NCI-H82 treated with DMSO at 0.1 percent for 48 hours (cell line): ENCODE measurements at regions not wholly inside any gene's neighbourhood (a gene's known extent, or its start where the extent isn't known, plus 50 kb on each side); places are given as distances from the start of the nearest gene placed in this dataset.
"Not testable (repeated sequence)": the region's sequence is repeated elsewhere in the genome, so short reads cannot be mapped to it uniquely, and the experiment has no call there.

ENCODE experiments used
- DNase-seq: peaks from one replicate; lab custom pipeline; 2025; ENCODE audit not compliant: unreplicated experiment; lab: John Stamatoyannopoulos, UW

DNA sequence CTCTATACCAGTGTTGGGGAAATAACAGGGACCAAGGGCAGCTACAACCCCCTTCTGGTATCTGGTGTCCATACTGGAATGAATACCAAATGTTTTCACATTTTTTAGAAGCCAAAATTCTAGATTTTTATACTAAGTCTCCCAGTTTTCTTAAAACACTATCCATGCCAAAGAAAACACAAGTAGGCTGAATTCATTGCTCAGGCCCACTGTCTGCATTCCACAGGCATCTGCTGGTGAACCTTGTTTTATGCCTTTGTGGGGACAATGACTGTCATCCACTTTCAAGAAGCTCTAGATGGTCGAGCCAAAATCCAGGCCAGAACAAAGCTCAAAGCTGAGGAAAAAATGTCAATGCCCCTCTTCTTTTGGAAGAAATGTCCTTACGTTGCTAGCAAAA is 213.4 kb upstream of the RASGEF1B start:
- DNase-seq = no peak

DNA sequence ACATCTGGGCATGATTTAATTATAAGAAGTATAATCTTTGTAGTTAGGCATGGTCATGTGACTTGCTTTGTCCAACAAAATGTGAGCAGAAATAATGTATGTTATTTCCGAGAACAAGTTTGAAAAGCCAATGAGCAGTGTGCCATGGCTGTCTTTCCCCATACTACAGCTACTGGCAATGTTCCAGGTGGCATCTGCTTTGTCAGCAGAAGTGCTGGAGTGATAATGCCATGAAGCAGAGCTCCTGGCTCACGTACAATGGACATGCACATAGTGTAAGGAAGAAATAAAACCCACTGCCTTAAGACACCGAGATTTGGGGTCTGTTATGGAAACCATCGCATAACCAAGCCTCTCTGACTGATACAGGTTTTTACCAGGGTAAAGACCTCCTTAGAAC is 212.6 kb upstream of the RASGEF1B start:
- no peak for DNase-seq

DNA sequence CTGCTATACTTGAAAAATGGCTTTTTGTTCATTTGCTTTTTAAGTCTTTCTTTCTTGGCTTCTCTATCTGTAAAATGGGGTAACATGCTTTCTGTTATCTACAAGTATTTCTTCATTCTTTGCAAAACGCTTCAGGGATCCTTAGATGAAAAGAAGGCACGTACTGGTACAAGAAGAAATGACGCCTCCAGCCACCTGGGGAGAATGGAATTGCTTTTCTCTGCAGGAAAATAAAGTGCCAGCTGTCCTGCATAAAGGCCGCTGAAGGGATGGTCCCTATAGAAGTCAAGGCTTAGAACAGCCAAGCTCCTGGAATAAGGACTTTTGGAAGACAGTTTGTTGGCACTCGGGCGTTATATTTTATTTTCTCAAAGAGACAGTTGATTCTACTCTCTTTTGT is 210.8 kb upstream of the RASGEF1B start:
- DNase-seq = no peak

DNA sequence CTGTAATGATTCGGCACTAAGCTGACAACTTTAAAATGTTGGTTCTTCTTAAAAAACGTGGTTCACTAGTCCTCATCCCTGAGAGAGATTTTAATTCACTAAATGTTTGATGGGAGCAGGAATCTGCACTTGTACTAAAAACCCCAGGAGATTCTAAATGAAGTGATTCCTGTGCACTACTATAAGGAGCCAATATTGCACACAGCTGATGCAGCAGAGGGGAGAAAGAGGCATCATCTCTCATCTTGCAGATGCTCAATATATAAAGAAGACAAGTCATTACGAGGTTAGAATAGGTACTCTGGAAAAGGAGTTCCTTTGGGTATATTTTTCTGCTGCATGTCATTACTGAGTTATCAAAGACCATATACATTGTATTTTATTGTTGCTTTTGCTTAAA is 207.6 kb upstream of the RASGEF1B start:
- no peak for DNase-seq

DNA sequence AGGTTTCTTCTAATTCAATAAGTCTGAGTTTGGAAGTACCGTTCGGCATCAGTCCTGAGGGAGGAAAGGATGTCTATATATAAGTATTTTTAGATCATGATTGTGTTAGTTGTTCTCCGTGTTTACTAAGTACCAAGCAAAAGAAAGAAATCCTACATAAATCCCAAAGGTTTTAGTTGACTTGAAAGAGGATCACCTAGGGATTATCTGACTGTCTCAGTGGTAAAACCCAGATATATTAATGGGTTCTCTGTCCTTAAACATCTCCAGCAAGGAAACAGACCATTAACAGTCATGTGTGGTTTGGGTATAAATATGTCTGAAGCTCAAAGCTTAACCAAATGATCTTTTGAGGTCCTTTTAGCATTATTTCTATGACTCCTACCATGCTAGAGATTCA is 207.1 kb upstream of the RASGEF1B start:
- DNase-seq = peak; percentile 89

DNA sequence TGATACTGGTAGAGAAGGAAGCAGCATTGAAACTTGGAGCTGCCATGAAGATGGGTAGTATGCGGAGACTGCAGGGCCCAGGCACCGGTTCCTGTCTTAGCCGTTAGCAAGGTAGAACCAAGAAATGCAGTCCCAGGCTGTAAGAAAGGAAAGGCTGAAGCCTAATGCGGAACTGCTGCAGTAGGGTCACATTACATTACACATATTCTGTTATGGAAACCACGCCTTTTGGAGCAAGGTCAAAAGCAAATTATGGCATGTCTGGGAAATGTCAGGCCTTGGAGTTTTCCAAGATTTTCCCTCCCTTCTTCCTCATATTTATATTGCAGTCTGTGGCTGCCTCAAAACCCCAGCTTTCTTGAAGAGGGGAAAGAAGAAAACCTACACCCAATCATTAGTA is 204.8 kb upstream of the RASGEF1B start:
- no peak for DNase-seq

DNA sequence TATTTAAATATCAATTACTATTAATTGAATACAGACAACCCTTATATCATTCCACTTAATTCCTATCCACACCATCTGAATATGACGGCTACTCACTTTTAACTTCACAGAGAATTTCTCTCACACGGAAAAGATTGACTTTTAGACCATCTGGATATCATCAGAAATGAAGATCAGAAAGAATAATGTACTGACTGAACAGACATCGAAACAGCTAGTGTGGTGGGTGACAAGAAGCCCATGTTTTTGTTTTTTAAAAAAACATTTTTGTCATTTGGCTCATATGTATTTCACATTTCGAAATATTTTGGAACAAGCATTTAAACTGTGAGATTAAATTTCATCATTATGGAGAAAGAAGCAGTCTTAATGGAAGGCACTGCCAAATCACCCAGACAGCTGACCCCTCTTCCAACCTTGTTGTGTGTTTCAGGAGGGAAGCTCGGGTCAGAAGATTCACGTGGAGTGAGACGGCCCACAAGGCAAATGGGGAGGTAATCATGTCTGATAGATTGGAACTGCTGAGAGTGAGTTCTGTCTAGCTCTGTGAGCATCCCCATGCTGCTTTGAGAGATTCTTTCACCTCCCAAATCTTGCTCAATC is 204.2 kb upstream of the RASGEF1B start:
- no peak for DNase-seq

DNA sequence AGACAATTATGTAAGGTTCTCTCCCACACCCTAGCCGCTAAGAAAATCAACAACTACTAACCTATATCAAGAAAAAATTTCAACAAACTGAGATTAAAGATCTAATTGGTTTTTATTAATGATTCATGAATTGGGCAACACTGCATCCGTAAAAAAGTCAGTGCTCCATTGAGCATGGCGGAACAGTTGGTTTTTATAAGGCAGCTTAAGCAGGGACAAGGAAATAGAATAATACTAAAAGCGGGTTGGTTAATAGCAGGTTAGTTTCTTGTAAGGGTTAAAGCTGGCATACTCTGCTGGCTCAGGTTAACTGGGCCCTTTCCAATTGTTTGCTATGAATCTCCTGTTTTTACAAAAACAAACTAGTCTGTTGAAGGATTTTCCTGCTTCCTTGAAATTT is 202.3 kb upstream of the RASGEF1B start:
- no peak for DNase-seq

DNA sequence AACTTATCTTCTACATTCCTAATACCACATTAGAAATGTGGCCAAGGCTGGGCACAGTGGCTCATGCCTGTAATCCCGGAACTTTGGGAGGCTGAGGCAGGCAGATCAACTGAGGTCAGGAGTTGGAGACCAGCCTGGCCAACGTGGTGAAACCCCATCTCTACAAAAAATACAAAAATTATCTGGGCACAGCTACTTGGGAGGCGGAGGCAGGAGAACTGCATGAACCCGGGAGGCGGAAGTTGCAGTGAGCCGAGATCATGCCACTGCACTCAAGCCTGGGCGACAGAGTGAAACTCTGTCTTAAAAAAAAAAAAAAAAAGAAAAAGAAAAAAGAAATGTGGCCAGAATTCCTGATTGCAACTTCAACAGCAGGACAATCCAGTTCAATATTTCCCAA is 196.6 kb upstream of the RASGEF1B start:
- DNase-seq = not testable (repeated sequence)

DNA sequence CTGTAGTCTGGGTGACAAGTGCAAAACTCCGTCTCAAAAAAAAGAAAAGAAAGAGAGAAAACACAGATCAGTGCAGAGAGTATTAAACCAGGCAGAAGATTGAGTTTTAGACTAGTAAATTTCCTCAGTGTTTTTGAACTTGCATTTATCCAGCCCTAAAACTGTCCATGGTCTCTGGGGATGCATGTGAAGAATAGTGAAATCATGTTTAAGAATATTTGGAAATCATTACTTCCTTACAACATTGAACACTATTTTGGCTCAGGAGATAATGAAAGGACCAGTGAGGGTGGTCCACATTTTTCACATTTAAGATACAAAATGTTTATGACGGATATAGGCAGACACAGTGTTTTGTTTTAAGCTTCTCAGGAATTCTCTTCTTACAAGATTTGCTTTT is 195.8 kb upstream of the RASGEF1B start:
- DNase-seq = no peak

DNA sequence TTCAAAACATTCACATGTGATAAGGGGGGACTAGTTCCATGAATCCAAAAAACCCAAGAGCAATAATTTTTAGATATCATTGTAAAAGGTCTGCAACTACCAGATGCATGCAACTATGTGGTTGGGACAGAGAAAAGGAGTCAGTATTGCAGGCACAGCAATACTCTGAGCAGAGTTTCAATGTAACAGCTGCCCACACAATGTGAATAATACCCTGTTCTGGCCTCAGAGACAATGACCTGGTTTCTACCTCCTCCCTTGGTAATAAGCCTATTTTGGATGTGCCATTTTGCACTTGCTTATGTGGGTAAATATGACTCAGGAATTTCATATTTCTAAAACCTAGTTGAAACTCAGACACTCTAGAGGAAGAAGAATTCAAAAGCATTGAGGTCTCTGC is 194.8 kb upstream of the RASGEF1B start:
- no peak for DNase-seq

DNA sequence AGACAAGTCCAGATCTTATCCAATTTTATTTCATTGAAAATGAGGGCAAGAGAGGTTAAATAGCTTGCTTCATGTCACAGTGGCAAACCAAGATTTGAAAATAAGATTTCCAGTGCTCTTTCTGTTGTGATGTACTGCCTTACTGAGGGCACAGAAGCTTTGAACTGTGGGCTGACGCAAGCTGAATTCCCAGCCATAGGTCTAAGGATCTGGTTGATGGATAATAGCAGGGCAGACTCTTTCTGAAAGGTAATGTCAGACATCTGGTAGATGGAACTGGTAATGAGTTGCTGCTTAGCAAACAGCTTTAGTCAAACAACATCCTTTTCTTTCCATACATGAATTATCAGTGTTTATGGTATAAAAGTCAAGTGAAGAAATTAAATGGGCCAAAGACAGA is 193.9 kb upstream of the RASGEF1B start:
- no peak for DNase-seq

DNA sequence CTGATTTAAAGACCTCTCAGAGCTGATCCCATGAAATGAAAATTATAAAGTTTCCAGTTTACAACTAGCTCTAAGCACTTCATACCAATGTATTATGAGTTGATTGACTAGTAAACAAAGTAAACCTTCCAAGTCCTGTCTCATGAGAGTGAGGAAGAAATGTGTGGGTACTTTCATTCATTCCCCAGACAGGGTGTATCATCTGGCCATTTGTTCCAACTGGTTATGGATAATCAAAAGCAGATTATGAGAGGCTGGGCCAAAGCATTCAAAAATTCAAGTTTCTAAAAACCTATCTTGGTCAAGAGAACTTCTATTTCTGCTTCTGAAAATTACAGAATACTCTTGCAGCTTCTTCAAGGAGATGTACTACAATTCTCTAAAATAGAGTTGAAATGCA is 193.3 kb upstream of the RASGEF1B start:
- DNase-seq = no peak

DNA sequence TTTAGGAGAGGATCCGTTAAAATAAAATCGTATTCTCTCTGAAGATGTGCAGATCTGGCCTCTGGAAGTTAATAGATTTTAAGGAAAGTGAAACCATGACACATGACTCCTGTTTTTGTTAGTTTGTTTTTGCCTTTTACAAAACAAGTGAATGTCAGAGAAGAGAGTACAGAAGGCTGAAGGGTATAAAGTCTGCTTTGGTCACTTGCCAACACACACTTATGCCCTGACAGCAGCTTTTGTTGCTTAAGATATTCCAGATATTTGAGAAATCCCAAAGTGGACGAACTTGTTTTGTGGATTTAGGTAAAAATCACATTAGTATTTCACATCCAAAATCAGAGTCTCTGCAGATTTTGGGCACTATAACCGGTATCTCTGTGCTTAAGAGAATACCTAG is 192.4 kb upstream of the RASGEF1B start:
- no peak for DNase-seq

DNA sequence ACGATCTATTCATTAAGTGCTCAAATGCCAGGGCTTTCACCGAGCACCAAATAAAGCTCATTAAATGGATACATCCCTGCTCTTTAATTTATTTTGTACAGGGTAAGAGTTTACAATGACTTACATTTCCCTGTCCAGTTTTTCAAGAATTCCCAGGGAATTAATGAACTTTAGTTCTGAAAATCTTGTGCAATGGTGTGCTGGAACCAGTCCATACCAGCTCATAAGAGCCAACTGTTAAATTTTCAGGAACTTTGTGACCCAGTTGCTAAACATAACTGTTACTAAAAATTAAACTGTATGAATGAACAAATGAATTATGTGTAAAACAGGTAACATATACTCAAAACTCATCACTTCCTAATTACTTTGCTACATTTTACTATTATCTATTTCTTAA is 191.7 kb upstream of the RASGEF1B start:
- no peak for DNase-seq

DNA sequence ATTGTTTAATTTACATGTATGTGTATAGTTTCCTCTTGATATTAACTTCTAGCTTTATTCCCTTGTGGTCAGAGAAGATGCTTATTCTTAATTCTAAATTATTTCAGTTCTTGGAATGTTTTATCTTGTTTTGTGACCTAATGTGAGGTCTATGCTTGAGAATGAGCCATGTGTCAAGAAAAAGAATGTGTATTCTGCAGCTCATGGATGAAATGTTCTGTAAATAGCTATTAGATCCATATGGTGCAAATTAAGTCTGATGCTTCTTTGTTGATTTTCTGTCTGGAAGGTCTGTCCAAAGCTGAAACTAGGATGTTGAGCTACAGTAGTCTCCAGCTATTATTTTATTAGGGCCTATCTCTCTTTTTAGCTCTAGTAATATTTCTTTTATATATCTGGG is 187.3 kb upstream of the RASGEF1B start:
- no peak for DNase-seq

DNA sequence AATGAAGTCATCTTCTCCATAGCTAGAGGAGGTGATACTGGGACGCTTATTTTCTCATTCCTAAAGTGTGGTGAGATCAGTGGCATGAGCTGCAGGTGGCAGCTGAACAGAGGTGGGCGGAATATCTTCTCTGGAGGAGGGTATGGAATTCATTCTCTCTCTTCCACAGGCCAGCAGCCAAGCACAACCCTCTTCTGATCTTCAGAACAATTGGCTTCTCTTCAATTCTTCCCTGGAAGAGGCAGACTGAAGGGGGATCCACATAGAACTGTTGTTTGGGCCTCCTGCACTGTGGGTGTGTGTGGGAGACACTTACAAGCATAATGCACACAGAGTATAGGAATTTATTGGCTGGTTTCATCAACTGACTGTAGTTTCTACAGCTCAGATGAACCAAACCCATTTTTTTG is 180.4 kb upstream of the RASGEF1B start:
- no peak for DNase-seq

DNA sequence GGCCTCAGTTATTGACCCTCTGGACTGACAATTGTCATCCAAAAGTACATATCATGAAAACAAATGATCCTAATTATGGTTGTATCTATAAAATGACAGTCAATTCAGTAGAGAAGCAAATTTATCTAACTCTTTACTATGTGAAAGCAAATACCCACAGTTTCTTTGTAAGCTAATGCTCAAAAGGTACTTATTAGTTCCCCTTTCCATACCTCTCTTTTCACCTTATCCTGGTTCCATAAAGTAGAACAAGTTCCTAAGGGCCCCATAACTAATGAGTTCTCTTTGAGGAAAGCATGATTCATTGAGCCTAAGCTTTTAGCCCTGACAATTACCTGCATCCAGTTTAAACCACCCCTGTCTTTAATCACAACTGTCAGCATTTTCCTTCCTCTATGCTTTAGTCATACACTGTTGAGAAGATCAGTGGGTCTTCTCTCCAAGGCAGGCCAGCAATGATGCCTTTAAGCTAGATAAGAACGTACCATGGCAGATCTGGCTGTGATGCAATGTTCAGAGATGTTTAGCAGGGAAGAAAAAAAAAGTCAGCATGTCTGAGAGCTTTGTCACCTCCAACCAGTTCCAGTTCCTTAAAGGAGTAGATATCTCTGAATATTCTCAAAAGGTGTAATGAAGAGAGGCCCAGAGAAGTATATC is 179.7 kb upstream of the RASGEF1B start:
- no peak for DNase-seq

DNA sequence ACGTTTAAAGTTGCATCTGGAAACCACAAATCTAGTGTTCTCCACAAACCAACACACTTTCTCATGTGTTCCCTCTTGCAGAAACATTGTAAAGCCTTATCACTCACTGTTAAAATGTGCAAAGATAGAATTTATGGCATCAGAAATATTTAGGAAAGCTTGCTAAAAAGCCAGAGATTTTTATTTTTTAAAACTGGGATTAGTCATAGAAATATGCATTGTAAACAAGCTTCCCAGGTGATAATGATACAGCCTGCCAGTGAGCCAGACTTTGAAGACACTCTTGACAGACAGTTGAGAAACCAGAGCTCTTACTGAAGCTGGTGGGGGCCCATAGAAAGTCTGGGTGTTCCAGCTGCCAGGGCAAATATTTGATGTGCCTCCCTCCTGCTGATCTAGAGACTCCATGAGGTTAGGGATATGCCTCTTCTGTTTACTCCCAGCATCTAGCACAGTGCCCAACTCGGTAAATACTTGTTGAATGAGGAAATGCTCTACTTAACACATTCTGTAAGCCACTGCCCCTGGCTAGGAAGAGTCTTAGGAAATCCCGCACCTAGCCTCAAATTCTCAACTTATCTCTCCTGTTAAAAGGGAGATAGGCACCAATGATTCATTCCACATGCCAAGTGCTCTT is 179.0 kb upstream of the RASGEF1B start:
- DNase-seq = no peak

DNA sequence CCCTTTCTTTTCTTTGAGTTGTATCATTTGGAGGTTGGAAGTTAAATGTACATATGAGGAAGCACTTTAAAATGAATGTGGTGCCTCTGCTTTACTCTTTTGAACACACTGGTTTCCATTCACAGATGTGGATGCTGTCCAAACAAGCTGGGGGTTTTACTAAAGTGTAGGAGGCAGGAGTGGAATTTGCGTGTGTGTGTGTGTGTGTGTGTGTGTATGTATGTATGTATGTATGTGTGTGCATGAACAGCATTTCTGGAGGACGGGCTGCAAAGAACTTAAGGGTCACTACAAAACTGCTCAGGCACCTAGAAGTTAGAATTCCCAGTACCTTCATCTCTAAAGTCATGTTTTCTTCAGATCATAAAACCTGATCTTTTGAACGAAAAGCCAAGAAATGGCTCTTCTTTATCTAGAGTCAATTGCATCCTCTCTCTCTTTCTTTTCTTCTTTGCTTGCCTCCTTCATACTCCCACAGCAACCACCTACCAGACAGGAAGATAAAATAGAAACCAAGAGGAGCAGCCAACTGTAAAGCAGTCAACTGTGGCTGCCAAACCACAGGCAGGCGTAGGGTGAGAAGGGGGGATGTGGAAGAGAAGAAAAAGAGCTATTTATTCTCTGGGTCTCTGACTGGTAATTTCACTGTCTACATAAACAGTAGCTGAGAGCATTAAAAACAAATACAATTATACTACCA is 177.0 kb upstream of the RASGEF1B start:
- DNase-seq = no peak

DNA sequence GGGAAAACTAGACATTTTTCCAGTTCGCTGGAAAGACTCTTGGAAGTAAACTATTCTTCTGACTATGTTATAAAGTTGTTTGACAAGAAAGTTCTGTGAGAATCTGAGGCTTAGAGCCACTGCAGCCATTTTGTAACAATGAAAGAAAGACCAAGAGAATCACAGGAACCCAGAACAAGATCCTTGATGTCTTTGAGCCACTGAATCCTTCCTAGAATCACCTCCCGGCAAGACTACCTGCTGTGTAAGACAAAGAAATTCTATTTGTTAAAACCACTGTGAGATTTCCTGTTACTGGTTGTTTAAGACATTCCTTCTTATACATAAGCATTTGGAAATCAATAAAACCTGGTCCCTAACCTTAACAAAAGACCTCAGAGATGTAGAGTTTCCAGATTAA is 175.7 kb upstream of the RASGEF1B start:
- no peak for DNase-seq

DNA sequence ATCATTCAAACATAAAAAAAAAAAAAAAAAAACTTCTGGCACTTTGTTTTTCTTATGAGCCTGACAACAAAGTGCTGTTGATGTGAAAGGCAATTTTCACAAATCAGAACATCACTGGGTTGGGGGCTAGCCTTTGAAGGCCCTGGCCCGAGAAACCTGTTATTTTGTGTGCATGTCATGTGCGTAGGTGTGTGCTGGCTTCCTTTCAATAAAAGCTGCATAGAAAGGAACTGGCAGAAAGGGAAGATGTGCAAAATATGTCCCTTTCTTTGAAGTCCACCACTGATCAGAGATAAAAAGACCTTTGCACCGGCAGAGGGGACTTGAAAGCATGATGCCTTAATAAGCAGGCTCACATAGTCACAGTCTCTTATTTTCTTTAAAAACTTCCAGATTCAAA is 170.8 kb upstream of the RASGEF1B start:
- DNase-seq = no peak
